GM12892 (cell line): ENCODE measurements at regions not wholly inside any gene's neighbourhood (a gene's known extent, or its start where the extent isn't known, plus 50 kb on each side); places are given as distances from the start of the nearest gene placed in this dataset.

ENCODE experiments used
- POLR2A ChIP-seq: IDR thresholded peaks from 2 replicates; pipeline ENCODE4 v1.6.1; 2011; ENCODE audit warnings: low read depth, low read length, control low read depth
- POLR2AphosphoS5 ChIP-seq: IDR thresholded peaks from 2 replicates; pipeline ENCODE4 v1.6.1; 2011; ENCODE audit warnings: low read depth, low read length, control low read depth
- TAF1 ChIP-seq: IDR thresholded peaks from 2 replicates; pipeline ENCODE4 v1.6.1; 2011; ENCODE audit warnings: low read depth, mild to moderate bottlenecking, control low read depth, low read length, borderline replicate concordance

- TF ChIP-seq TAF1 (no peak), POLR2AphosphoS5 (no peak), POLR2A (no peak)
These were observed 451.9 kb upstream of the FBXO33 start for GRCh38 chr14:39884091-39884490.
